GM12891 (cell line): ENCODE measurements at regions not wholly inside any gene's neighbourhood (a gene's known extent, or its start where the extent isn't known, plus 50 kb on each side); places are given as distances from the start of the nearest gene placed in this dataset.

Source experiments
- PAX5 ChIP-seq: IDR thresholded peaks from 2 replicates; pipeline ENCODE4 v1.6.1; 2011; ENCODE audit warnings: low read length, moderate library complexity, mild to moderate bottlenecking; ENCODE audit not compliant: insufficient read depth, severe bottlenecking
- POLR2A ChIP-seq: IDR thresholded peaks from 2 replicates; pipeline ENCODE4 v1.6.1; 2011; ENCODE audit warnings: low read depth, low read length, control low read depth
- POLR2AphosphoS5 ChIP-seq: IDR thresholded peaks from 2 replicates; pipeline ENCODE4 v1.6.1; 2011; ENCODE audit warnings: low read depth, low read length, control low read depth
- POU2F2 ChIP-seq: IDR thresholded peaks from 2 replicates; pipeline ENCODE4 v1.6.1; 2011; ENCODE audit warnings: low read depth, mild to moderate bottlenecking, control low read depth, low read length, moderate library complexity
- TAF1 ChIP-seq: IDR thresholded peaks from 2 replicates; pipeline ENCODE4 v1.6.1; 2011; ENCODE audit warnings: low read depth, low read length, control low read depth

- no peak for TF ChIP-seq POLR2AphosphoS5
- no peak for TF ChIP-seq POLR2A
- no peak for TF ChIP-seq PAX5
- no peak for TF ChIP-seq TAF1
- TF ChIP-seq POU2F2 = no peak
Measured at GRCh38 chr4:33512397-33512796, 2731.9 kb downstream of the ARAP2 start.
